H9 (cell line): ENCODE measurements at regions not wholly inside any gene's neighbourhood (a gene's known extent, or its start where the extent isn't known, plus 50 kb on each side); places are given as distances from the start of the nearest gene placed in this dataset.

Experiments
- DNase-seq: peaks from one replicate; pipeline ENCODE4 v3.0.0-alpha.2; 2017
- H2AFZ ChIP-seq: one replicate; pipeline ENCODE4 v1.6.1; 2013; ENCODE audit warnings: mild to moderate bottlenecking, low read length, control low read depth, moderate library complexity
- H2AK5ac ChIP-seq: 2 replicates; pipeline ENCODE4 v1.6.1; 2013; ENCODE audit warnings: low read length, control low read depth, mixed read lengths; ENCODE audit not compliant: insufficient read length
- H2BK120ac ChIP-seq: one replicate; pipeline ENCODE4 v1.6.1; 2013; ENCODE audit warnings: low read depth, mild to moderate bottlenecking, low read length, control low read depth, inconsistent platforms; ENCODE audit not compliant: poor library complexity, severe bottlenecking
- H2BK12ac ChIP-seq: 2 replicates; pipeline ENCODE4 v1.6.1; 2013; ENCODE audit warnings: low read length, control low read depth, mixed read lengths, low read depth; ENCODE audit not compliant: insufficient read length
- H2BK15ac ChIP-seq: 2 replicates; pipeline ENCODE4 v1.6.1; 2013; ENCODE audit warnings: low read depth, low read length, control low read depth
- H2BK20ac ChIP-seq: one replicate; pipeline ENCODE4 v1.6.1; 2013; ENCODE audit warnings: low read depth, mild to moderate bottlenecking, low read length, control low read depth, inconsistent platforms; ENCODE audit not compliant: poor library complexity, severe bottlenecking
- H2BK5ac ChIP-seq: 2 replicates; pipeline ENCODE4 v1.6.1; 2013; ENCODE audit warnings: low read length, control low read depth, mixed read lengths; ENCODE audit not compliant: insufficient read length
- H3K14ac ChIP-seq: 2 replicates; pipeline ENCODE4 v1.6.1; 2013; ENCODE audit warnings: low read length, control low read depth; ENCODE audit not compliant: insufficient read depth
- H3K18ac ChIP-seq: 2 replicates; pipeline ENCODE4 v1.6.1; 2013; ENCODE audit warnings: low read depth, mild to moderate bottlenecking, mixed read lengths, low read length, control low read depth; ENCODE audit not compliant: insufficient read length
- H3K23ac ChIP-seq: 2 replicates; pipeline ENCODE4 v1.6.1; 2013; ENCODE audit warnings: low read length, control low read depth, mixed read lengths, low read depth; ENCODE audit not compliant: insufficient read length
- H3K23me2 ChIP-seq: 2 replicates; pipeline ENCODE4 v1.6.1; 2013; ENCODE audit warnings: low read depth, mild to moderate bottlenecking, mixed read lengths, low read length, control low read depth; ENCODE audit not compliant: insufficient read length, poor library complexity, severe bottlenecking
- H3K27ac ChIP-seq: 2 replicates; pipeline ENCODE4 v1.5.1; 2013; ENCODE audit warnings: low read length, control low read depth, mixed read lengths, low read depth; ENCODE audit not compliant: insufficient read length
- H3K27me3 ChIP-seq: 2 replicates; pipeline ENCODE4 v1.6.1; 2013; ENCODE audit warnings: low read length, control low read depth, inconsistent platforms; ENCODE audit not compliant: insufficient read depth
- H3K4ac ChIP-seq: 2 replicates; pipeline ENCODE4 v1.6.1; 2013; ENCODE audit warnings: low read depth, mild to moderate bottlenecking, control low read depth, inconsistent platforms, low read length, moderate library complexity
- H3K4me1 ChIP-seq: 2 replicates; pipeline ENCODE4 v1.6.1; 2013; ENCODE audit warnings: low read length, control low read depth, inconsistent platforms; ENCODE audit not compliant: insufficient read depth
- H3K4me2 ChIP-seq: 2 replicates; pipeline ENCODE4 v1.6.1; 2013; ENCODE audit warnings: low read length, control low read depth, mixed read lengths; ENCODE audit not compliant: insufficient read length, insufficient read depth
- H3K56ac ChIP-seq: 2 replicates; pipeline ENCODE4 v1.6.1; 2013; ENCODE audit warnings: low read depth, mild to moderate bottlenecking, mixed read lengths, low read length, control low read depth; ENCODE audit not compliant: insufficient read length
- H3K79me1 ChIP-seq: 2 replicates; pipeline ENCODE4 v1.6.1; 2013; ENCODE audit warnings: low read depth, mild to moderate bottlenecking, moderate library complexity, low read length, control low read depth, inconsistent platforms; ENCODE audit not compliant: insufficient read depth, poor library complexity, severe bottlenecking
- H3K79me2 ChIP-seq: 2 replicates; pipeline ENCODE4 v1.6.1; 2013; ENCODE audit warnings: low read length, control low read depth, inconsistent platforms; ENCODE audit not compliant: insufficient read depth
- H3K9ac ChIP-seq: 2 replicates; pipeline ENCODE4 v1.6.1; 2013; ENCODE audit warnings: low read length, control low read depth, mixed read lengths; ENCODE audit not compliant: insufficient read length; ENCODE audit errors: extremely low read depth
- H3K9me3 ChIP-seq: one replicate; pipeline ENCODE4 v1.6.1; 2013; ENCODE audit warnings: low read depth, low read length, inconsistent platforms; ENCODE audit not compliant: control insufficient read depth
- H3T11ph ChIP-seq: one replicate; pipeline ENCODE4 v1.6.1; 2013; ENCODE audit warnings: mild to moderate bottlenecking, low read length, control low read depth, inconsistent platforms
- H4K20me1 ChIP-seq: one replicate; pipeline ENCODE4 v1.6.1; 2013; ENCODE audit not compliant: control insufficient read depth, insufficient read length, insufficient read depth
- H4K5ac ChIP-seq: 2 replicates; pipeline ENCODE4 v1.6.1; 2013; ENCODE audit warnings: low read depth, mild to moderate bottlenecking, mixed read lengths, low read length, control low read depth; ENCODE audit not compliant: insufficient read length
- H4K8ac ChIP-seq: replicated peaks from 2 replicates; pipeline ENCODE4 v1.6.1; 2013; ENCODE audit warnings: low read length, control low read depth, mixed read lengths, low read depth; ENCODE audit not compliant: insufficient read length
- H4K91ac ChIP-seq: 2 replicates; pipeline ENCODE4 v1.6.1; 2013; ENCODE audit warnings: low read depth, mild to moderate bottlenecking, moderate library complexity, mixed read lengths, low read length, control low read depth; ENCODE audit not compliant: insufficient read length
- H3K27ac Mint-ChIP-seq, 3 experiments: 2 replicates in 2 of 3; 3 replicates in 1 of 3; pipeline ENCODE4 v1.8.0; 2020 to 2021; ENCODE audit warnings: mixed read lengths in 3 of 3, mild to moderate bottlenecking in 1 of 3, moderate library complexity in 1 of 3
- H3K27me3 Mint-ChIP-seq: 2 replicates; pipeline ENCODE4 v1.8.0; 2021; ENCODE audit warnings: low read depth, mild to moderate bottlenecking, moderate library complexity, mixed read lengths
- H3K36me3 Mint-ChIP-seq, 3 experiments: 2 replicates in 2 of 3; 3 replicates in 1 of 3; pipeline ENCODE4 v1.8.0; 2020 to 2021; ENCODE audit warnings: low read depth in 3 of 3, mixed read lengths in 3 of 3; ENCODE audit not compliant: insufficient read depth in 1 of 3
- H3K4me1 Mint-ChIP-seq, 2 experiments: 2 replicates each; pipeline ENCODE4 v1.8.0; 2020; ENCODE audit warnings: mixed read lengths in 2 of 2
- H3K4me3 Mint-ChIP-seq, 2 experiments: 2 replicates in 1 of 2; 3 replicates in 1 of 2; pipeline ENCODE4 v1.8.0; 2020 to 2021; ENCODE audit warnings: mild to moderate bottlenecking in 2 of 2, mixed read lengths in 2 of 2, moderate library complexity in 1 of 2
- H3K9me3 Mint-ChIP-seq, 2 experiments: 2 replicates in 1 of 2; 3 replicates in 1 of 2; pipeline ENCODE4 v1.8.0; 2020; ENCODE audit warnings: mild to moderate bottlenecking in 2 of 2, mixed read lengths in 2 of 2, moderate library complexity in 1 of 2
- CTCF ChIP-seq: fragments of 200-600 bp; sonication (generic); conservative IDR thresholded peaks from 3 replicates; pipeline ENCODE4 v1.8.0; 2021; ENCODE audit warnings: antibody characterized with exemption, mild to moderate bottlenecking
- WGBS: extraction: QIAGEN DNeasy Blood & Tissue Kit; methylation state at CpG from one replicate; pipeline ENCODE4 v1.1.7; 2013; ENCODE audit warnings: missing lambda C conversion rate, low lambda C conversion rate, mixed read lengths; ENCODE audit not compliant: insufficient read length; ENCODE audit errors: extremely low coverage; 5-methylcytosine and 5-hydroxymethylcytosine counted together

- no peak overlapping the region; a peak in 1 of 7 replicates for H3K27ac Mint-ChIP-seq
Measured at GRCh38 chr22:22164541-22165272, 79.9 kb upstream of the VPREB1 start.

More at GRCh38 chr22:22164541-22165272, 79.9 kb upstream of the VPREB1 start:
- Histone ChIP-seq H3K14ac (no peak overlapping the region), H3K4me1 (no peaks in the 10 kb centered on the region), H3K23ac (no peak overlapping the region), H3K18ac (no peak overlapping the region), H3K79me2 (no peaks in the 10 kb centered on the region), H3K56ac (no peak overlapping the region), H4K20me1 (peaks cover 3% of the 10 kb centered on the region), H3K9ac (no peak overlapping the region), H3K27ac (no peak overlapping the region), H3K23me2 (no peaks in the 10 kb centered on the region), H2BK12ac (no peak overlapping the region), H2BK20ac (no peak overlapping the region), H3K27me3 (peaks cover 72% of the 10 kb centered on the region), H2BK15ac (no peak overlapping the region), H3K9me3 (no peaks in the 10 kb centered on the region), H2BK120ac (no peak overlapping the region), H3T11ph (no peak overlapping the region), H3K4ac (no peak overlapping the region), H2BK5ac (no peak overlapping the region), H2AK5ac (no peak overlapping the region), H4K8ac (no peak overlapping the region), H3K4me2 (no peak overlapping the region), H3K79me1 (no peaks in the 10 kb centered on the region), H4K91ac (no peak overlapping the region), H4K5ac (no peak overlapping the region), H2AFZ (no peak overlapping the region)
- H3K36me3 Mint-ChIP-seq = no peaks in the 10 kb centered on the region; a peak in 1 of 7 replicates
- DNase-seq = no peak
- no peak overlapping the region for H3K4me3 Mint-ChIP-seq
- peaks cover 3 to 8% of the 10 kb centered on the region in 2 experiments; a peak in 4 of 5 replicates for H3K9me3 Mint-ChIP-seq
- peaks cover 97% of the 10 kb centered on the region for H3K27me3 Mint-ChIP-seq
- peak; percentile 29; the same call in 1 of the 3 replicates for TF ChIP-seq CTCF
- peaks cover 0 to 3% of the 10 kb centered on the region in 2 experiments; a peak in 1 of 4 replicates for H3K4me1 Mint-ChIP-seq
- no CpG with 5 or more reads among the region's 3 CpGs for WGBS
